Heart left ventricle (tissue), 16 donors: ENCODE measurements at regions not wholly inside any gene's neighbourhood (a gene's known extent, or its start where the extent isn't known, plus 50 kb on each side); places are given as distances from the start of the nearest gene placed in this dataset.
"Not testable (repeated sequence)": the region's sequence is repeated elsewhere in the genome, so short reads cannot be mapped to it uniquely, and the experiment has no call there.

Source experiments
- ATAC-seq, 4 donors: fragments of 200-7000 bp; cut with Tn5 transposase; one replicate each; pipeline ENCODE4 v1.9.1; 2020 to 2022; ENCODE audit warnings: moderate library complexity in 4 of 4, mild to moderate bottlenecking in 3 of 4, moderate number of reproducible peaks in 1 of 4
- DNase-seq, 5 donors: peaks; one replicate each; pipeline ENCODE4 v3.0.0-alpha.2; 2020
- H3K27ac ChIP-seq, 12 donors: fragments of 200-600 bp; sonication (generic) in 4 of 12; one replicate each; pipeline versions ENCODE4 v1.5.0 to v1.8.0; 2016 to 2022; ENCODE audit warnings: mild to moderate bottlenecking in 2 of 12
- H3K27me3 ChIP-seq, 9 donors: fragments of 200-600 bp; sonication (generic) in 2 of 9; one replicate each; pipeline versions ENCODE4 v1.5.1 to v1.8.0; 2016 to 2022; ENCODE audit warnings: mild to moderate bottlenecking in 3 of 9
- H3K36me3 ChIP-seq, 9 donors: fragments of 200-600 bp; sonication (generic) in 2 of 9; one replicate each; pipeline versions ENCODE4 v1.5.0 to v1.8.0; 2018 to 2022; ENCODE audit warnings: mild to moderate bottlenecking in 2 of 9
- H3K4me1 ChIP-seq, 12 donors: fragments of 200-600 bp; sonication (generic) in 4 of 12; one replicate each; pipeline versions ENCODE4 v1.5.0 to v1.8.0; 2016 to 2022; ENCODE audit warnings: mild to moderate bottlenecking in 3 of 12
- H3K4me3 ChIP-seq, 12 donors: fragments of 200-600 bp; sonication (generic) in 4 of 12; one replicate each; pipeline versions ENCODE4 v1.5.0 to v1.8.0; 2017 to 2022; ENCODE audit warnings: mild to moderate bottlenecking in 9 of 12, moderate library complexity in 4 of 12
- H3K9me3 ChIP-seq, 12 donors: fragments of 200-600 bp; sonication (generic) in 4 of 12; one replicate each; pipeline versions ENCODE4 v1.5.0 to v1.8.0; 2016 to 2022; ENCODE audit warnings: mild to moderate bottlenecking in 1 of 12
- CTCF ChIP-seq, 12 donors: fragments of 200-600 bp; sonication (generic) in 4 of 12; IDR thresholded peaks; one replicate each; pipeline versions ENCODE4 v1.5.0 to v1.8.0; 2018 to 2022; ENCODE audit warnings: antibody characterized with exemption in 12 of 12, mild to moderate bottlenecking in 5 of 12
- POLR2A ChIP-seq, 2 donors: fragments of 450-650 bp; IDR thresholded peaks; one replicate each; pipeline ENCODE4 v1.6.1; 2017; ENCODE audit warnings: antibody characterized with exemption in 2 of 2, mild to moderate bottlenecking in 2 of 2, moderate library complexity in 2 of 2
- WGBS, 4 donors: extraction: QIAGEN DNeasy Blood & Tissue Kit in 2 of 4; methylation state at CpG; one replicate each; pipeline versions ENCODE4 v1.1.5 to v1.1.7; 2013 to 2018; 5-methylcytosine and 5-hydroxymethylcytosine counted together
- intact Hi-C, 10 donors: fragments of 100-400 bp; cut with DNase I; formaldehyde crosslinking; loops; one replicate each; pipeline versions ENCODE4 v1.11.1 to v1.14.2; 2022
- donor health status: ischemic (EF 13 %, LVEDD 7.1; RV severe dilation, severe dysfunction).
- donor health status: healthy with polysubstance abuse.
- donor health status: DM: no; HTN: yes; CAD: no.
- donor health status: DM: no; HTN: no; CAD: no.
- donor health status: ischemic (EF 25% LVEDD 6.9; RV normal size, moderate dysfunction).
- donor health status: ischemic (EF 25% LVEDD 5.7; RV mildly dilated, moderate dysfunction).
- donor health status: healthy.
- donor health status: DM: yes; HTN: yes; CAD: no.
- donor health status: ischemic (EF 35%, LVEDD 5.7; RV mildly dilated, moderate dysfunction).
- donor health status: nonischemic (EF 11% LVEDD 7.7; RV severe dilation, severe dysfunction).
- donor health status: DM: yes; HTN: yes; CAD: no.
- donor health status: PGD.
- donor health status: ischemic (EF 29% LVEDD 5.4; RV normal size, mild dysfunction).
- donor health status: nonischemic (EF 23%, LVEDD 6.1; RV moderate dilation, normal function).

GRCh38 chr11:91011503-91011902 lies 788.7 kb upstream of the CHORDC1 start:
- 57 to 93% (median 91%) methylated on average over 2 of the region's 2 CpGs for WGBS, 4 donors
- no peak overlapping the region for H3K4me3 ChIP-seq
- TF ChIP-seq POLR2A (IDR thresholded peaks at IDR 0.05) (no peak), CTCF (IDR thresholded peaks at IDR 0.05) (no peak)
- H3K27me3 ChIP-seq, result no peaks in the 10 kb centered on the region
- no peak overlapping the region for H3K27ac ChIP-seq
- DNase-seq (no peak), ATAC-seq (no peak)
- H3K4me1 ChIP-seq, result no peaks in the 10 kb centered on the region
- peaks cover 0 to 18% (median 4%) of the 10 kb centered on the region in 12 donors for H3K9me3 ChIP-seq
- no peaks in the 10 kb centered on the region for H3K36me3 ChIP-seq
- intact Hi-C loops, result no loop called here

GRCh38 chr11:91005458-91005857 lies 782.6 kb upstream of the CHORDC1 start:
- Histone ChIP-seq H3K4me3 (no peak overlapping the region), H3K4me1 (no peaks in the 10 kb centered on the region), H3K27ac (no peak overlapping the region), H3K9me3 (peaks cover 0 to 13% (median 3%) of the 10 kb centered on the region in 12 donors), H3K27me3 (no peaks in the 10 kb centered on the region), H3K36me3 (no peaks in the 10 kb centered on the region)
- DNase-seq, result no peak
- no peak for ATAC-seq
- TF ChIP-seq POLR2A (IDR thresholded peaks at IDR 0.05) (no peak), CTCF (IDR thresholded peaks at IDR 0.05) (no peak)
- WGBS, 4 donors, result 54 to 64% (median 59%) methylated on average over 1 of the region's 1 CpG
- intact Hi-C loops, result no loop called here

- H3K4me1 ChIP-seq, result no peaks in the 10 kb centered on the region
- no peaks in the 10 kb centered on the region for H3K27me3 ChIP-seq
- H3K27ac ChIP-seq, result no peak overlapping the region
- intact Hi-C loops, result no loop called here
- 70 to 76% (median 74%) methylated on average over 3 of the region's 3 CpGs for WGBS, 4 donors
- no peaks in the 10 kb centered on the region for H3K36me3 ChIP-seq
- no peak overlapping the region for H3K4me3 ChIP-seq
- no peaks in the 10 kb centered on the region for H3K9me3 ChIP-seq
- DNase-seq (no peak), ATAC-seq (no peak)
- no peak for TF ChIP-seq POLR2A (IDR thresholded peaks at IDR 0.05)
- no peak for TF ChIP-seq CTCF (IDR thresholded peaks at IDR 0.05)
These were observed 774.4 kb upstream of the CHORDC1 start for GRCh38 chr11:90997241-90997640.

- H3K27ac ChIP-seq, H3K4me1 ChIP-seq, H3K4me3 ChIP-seq, ATAC-seq, intact Hi-C loops, DNase-seq, H3K27me3 ChIP-seq, H3K9me3 ChIP-seq, H3K36me3 ChIP-seq: not testable (repeated sequence)
- WGBS, 4 donors, result 80 to 88% (median 86%) methylated on average over 16 to 22 of the region's 22 CpGs
These were observed 749.3 kb upstream of the CHORDC1 start for GRCh38 chr11:90972159-90972558.

- H3K27ac ChIP-seq, result no peak overlapping the region
- TF ChIP-seq POLR2A (IDR thresholded peaks at IDR 0.05) (no peak), CTCF (IDR thresholded peaks at IDR 0.05) (peak in 5 of 12 donors; percentile 8 to 22 (median 11))
- no peaks in the 10 kb centered on the region for H3K9me3 ChIP-seq
- no peaks in the 10 kb centered on the region for H3K27me3 ChIP-seq
- no peaks in the 10 kb centered on the region for H3K36me3 ChIP-seq
- no peak for DNase-seq
- intact Hi-C loops, result loop anchor here in 3 of 10 donors (5.0 to 10.0 kb wide), 2 partner anchors 297 to 299 kb away; no protein-coding TSS in a partner anchor
- H3K4me1 ChIP-seq, result no peaks in the 10 kb centered on the region
- ATAC-seq, result no peak
- H3K4me3 ChIP-seq, result no peak overlapping the region
These were observed 725.1 kb upstream of the CHORDC1 start for GRCh38 chr11:90947930-90948329.
